H9 (cell line): ENCODE measurements at regions not wholly inside any gene's neighbourhood (a gene's known extent, or its start where the extent isn't known, plus 50 kb on each side); places are given as distances from the start of the nearest gene placed in this dataset.
"Not testable (repeated sequence)": the region's sequence is repeated elsewhere in the genome, so short reads cannot be mapped to it uniquely, and the experiment has no call there.

Source experiments
- DNase-seq: peaks from one replicate; pipeline ENCODE4 v3.0.0-alpha.2; 2017
- H2AFZ ChIP-seq: one replicate; pipeline ENCODE4 v1.6.1; 2013; ENCODE audit warnings: mild to moderate bottlenecking, low read length, control low read depth, moderate library complexity
- H2AK5ac ChIP-seq: 2 replicates; pipeline ENCODE4 v1.6.1; 2013; ENCODE audit warnings: low read length, control low read depth, mixed read lengths; ENCODE audit not compliant: insufficient read length
- H2BK120ac ChIP-seq: one replicate; pipeline ENCODE4 v1.6.1; 2013; ENCODE audit warnings: low read depth, mild to moderate bottlenecking, low read length, control low read depth, inconsistent platforms; ENCODE audit not compliant: poor library complexity, severe bottlenecking
- H2BK12ac ChIP-seq: 2 replicates; pipeline ENCODE4 v1.6.1; 2013; ENCODE audit warnings: low read length, control low read depth, mixed read lengths, low read depth; ENCODE audit not compliant: insufficient read length
- H2BK15ac ChIP-seq: 2 replicates; pipeline ENCODE4 v1.6.1; 2013; ENCODE audit warnings: low read depth, low read length, control low read depth
- H2BK20ac ChIP-seq: one replicate; pipeline ENCODE4 v1.6.1; 2013; ENCODE audit warnings: low read depth, mild to moderate bottlenecking, low read length, control low read depth, inconsistent platforms; ENCODE audit not compliant: poor library complexity, severe bottlenecking
- H2BK5ac ChIP-seq: 2 replicates; pipeline ENCODE4 v1.6.1; 2013; ENCODE audit warnings: low read length, control low read depth, mixed read lengths; ENCODE audit not compliant: insufficient read length
- H3K14ac ChIP-seq: 2 replicates; pipeline ENCODE4 v1.6.1; 2013; ENCODE audit warnings: low read length, control low read depth; ENCODE audit not compliant: insufficient read depth
- H3K18ac ChIP-seq: 2 replicates; pipeline ENCODE4 v1.6.1; 2013; ENCODE audit warnings: low read depth, mild to moderate bottlenecking, mixed read lengths, low read length, control low read depth; ENCODE audit not compliant: insufficient read length
- H3K23ac ChIP-seq: 2 replicates; pipeline ENCODE4 v1.6.1; 2013; ENCODE audit warnings: low read length, control low read depth, mixed read lengths, low read depth; ENCODE audit not compliant: insufficient read length
- H3K23me2 ChIP-seq: 2 replicates; pipeline ENCODE4 v1.6.1; 2013; ENCODE audit warnings: low read depth, mild to moderate bottlenecking, mixed read lengths, low read length, control low read depth; ENCODE audit not compliant: insufficient read length, poor library complexity, severe bottlenecking
- H3K27ac ChIP-seq: 2 replicates; pipeline ENCODE4 v1.5.1; 2013; ENCODE audit warnings: low read length, control low read depth, mixed read lengths, low read depth; ENCODE audit not compliant: insufficient read length
- H3K27me3 ChIP-seq: 2 replicates; pipeline ENCODE4 v1.6.1; 2013; ENCODE audit warnings: low read length, control low read depth, inconsistent platforms; ENCODE audit not compliant: insufficient read depth
- H3K4ac ChIP-seq: 2 replicates; pipeline ENCODE4 v1.6.1; 2013; ENCODE audit warnings: low read depth, mild to moderate bottlenecking, control low read depth, inconsistent platforms, low read length, moderate library complexity
- H3K4me1 ChIP-seq: 2 replicates; pipeline ENCODE4 v1.6.1; 2013; ENCODE audit warnings: low read length, control low read depth, inconsistent platforms; ENCODE audit not compliant: insufficient read depth
- H3K4me2 ChIP-seq: 2 replicates; pipeline ENCODE4 v1.6.1; 2013; ENCODE audit warnings: low read length, control low read depth, mixed read lengths; ENCODE audit not compliant: insufficient read length, insufficient read depth
- H3K56ac ChIP-seq: 2 replicates; pipeline ENCODE4 v1.6.1; 2013; ENCODE audit warnings: low read depth, mild to moderate bottlenecking, mixed read lengths, low read length, control low read depth; ENCODE audit not compliant: insufficient read length
- H3K79me1 ChIP-seq: 2 replicates; pipeline ENCODE4 v1.6.1; 2013; ENCODE audit warnings: low read depth, mild to moderate bottlenecking, moderate library complexity, low read length, control low read depth, inconsistent platforms; ENCODE audit not compliant: insufficient read depth, poor library complexity, severe bottlenecking
- H3K79me2 ChIP-seq: 2 replicates; pipeline ENCODE4 v1.6.1; 2013; ENCODE audit warnings: low read length, control low read depth, inconsistent platforms; ENCODE audit not compliant: insufficient read depth
- H3K9ac ChIP-seq: 2 replicates; pipeline ENCODE4 v1.6.1; 2013; ENCODE audit warnings: low read length, control low read depth, mixed read lengths; ENCODE audit not compliant: insufficient read length; ENCODE audit errors: extremely low read depth
- H3K9me3 ChIP-seq: one replicate; pipeline ENCODE4 v1.6.1; 2013; ENCODE audit warnings: low read depth, low read length, inconsistent platforms; ENCODE audit not compliant: control insufficient read depth
- H3T11ph ChIP-seq: one replicate; pipeline ENCODE4 v1.6.1; 2013; ENCODE audit warnings: mild to moderate bottlenecking, low read length, control low read depth, inconsistent platforms
- H4K20me1 ChIP-seq: one replicate; pipeline ENCODE4 v1.6.1; 2013; ENCODE audit not compliant: control insufficient read depth, insufficient read length, insufficient read depth
- H4K5ac ChIP-seq: 2 replicates; pipeline ENCODE4 v1.6.1; 2013; ENCODE audit warnings: low read depth, mild to moderate bottlenecking, mixed read lengths, low read length, control low read depth; ENCODE audit not compliant: insufficient read length
- H4K8ac ChIP-seq: replicated peaks from 2 replicates; pipeline ENCODE4 v1.6.1; 2013; ENCODE audit warnings: low read length, control low read depth, mixed read lengths, low read depth; ENCODE audit not compliant: insufficient read length
- H4K91ac ChIP-seq: 2 replicates; pipeline ENCODE4 v1.6.1; 2013; ENCODE audit warnings: low read depth, mild to moderate bottlenecking, moderate library complexity, mixed read lengths, low read length, control low read depth; ENCODE audit not compliant: insufficient read length
- H3K27ac Mint-ChIP-seq, 3 experiments: 2 replicates in 2 of 3; 3 replicates in 1 of 3; pipeline ENCODE4 v1.8.0; 2020 to 2021; ENCODE audit warnings: mixed read lengths in 3 of 3, mild to moderate bottlenecking in 1 of 3, moderate library complexity in 1 of 3
- H3K27me3 Mint-ChIP-seq: 2 replicates; pipeline ENCODE4 v1.8.0; 2021; ENCODE audit warnings: low read depth, mild to moderate bottlenecking, moderate library complexity, mixed read lengths
- H3K36me3 Mint-ChIP-seq, 3 experiments: 2 replicates in 2 of 3; 3 replicates in 1 of 3; pipeline ENCODE4 v1.8.0; 2020 to 2021; ENCODE audit warnings: low read depth in 3 of 3, mixed read lengths in 3 of 3; ENCODE audit not compliant: insufficient read depth in 1 of 3
- H3K4me1 Mint-ChIP-seq, 2 experiments: 2 replicates each; pipeline ENCODE4 v1.8.0; 2020; ENCODE audit warnings: mixed read lengths in 2 of 2
- H3K4me3 Mint-ChIP-seq, 2 experiments: 2 replicates in 1 of 2; 3 replicates in 1 of 2; pipeline ENCODE4 v1.8.0; 2020 to 2021; ENCODE audit warnings: mild to moderate bottlenecking in 2 of 2, mixed read lengths in 2 of 2, moderate library complexity in 1 of 2
- H3K9me3 Mint-ChIP-seq, 2 experiments: 2 replicates in 1 of 2; 3 replicates in 1 of 2; pipeline ENCODE4 v1.8.0; 2020; ENCODE audit warnings: mild to moderate bottlenecking in 2 of 2, mixed read lengths in 2 of 2, moderate library complexity in 1 of 2
- WGBS: extraction: QIAGEN DNeasy Blood & Tissue Kit; methylation state at CpG from one replicate; pipeline ENCODE4 v1.1.7; 2013; ENCODE audit warnings: missing lambda C conversion rate, low lambda C conversion rate, mixed read lengths; ENCODE audit not compliant: insufficient read length; ENCODE audit errors: extremely low coverage; 5-methylcytosine and 5-hydroxymethylcytosine counted together

- not testable (repeated sequence) for H3K79me1 ChIP-seq, H4K91ac ChIP-seq, H4K8ac ChIP-seq, H3K4ac ChIP-seq, H3K79me2 ChIP-seq, H3K14ac ChIP-seq, H2BK120ac ChIP-seq, H3T11ph ChIP-seq, H2AFZ ChIP-seq, DNase-seq, H2BK15ac ChIP-seq, H3K23me2 ChIP-seq, H3K27me3 Mint-ChIP-seq, H3K27ac Mint-ChIP-seq, H2BK5ac ChIP-seq, H3K18ac ChIP-seq, H3K56ac ChIP-seq, H2BK20ac ChIP-seq, H4K20me1 ChIP-seq, H2BK12ac ChIP-seq, H3K27me3 ChIP-seq, H3K4me1 Mint-ChIP-seq, H3K4me1 ChIP-seq, H3K9me3 ChIP-seq, H4K5ac ChIP-seq, H3K23ac ChIP-seq, H3K4me2 ChIP-seq, H3K27ac ChIP-seq, H2AK5ac ChIP-seq, H3K9ac ChIP-seq, H3K4me3 Mint-ChIP-seq
- Mint-ChIP-seq H3K36me3 (peaks cover 15 to 33% (median 26%) of the 10 kb centered on the region in 3 experiments), H3K9me3 (peaks cover 31 to 47% of the 10 kb centered on the region in 2 experiments)
- WGBS: no CpG with 5 or more reads among the region's 13 CpGs
Measured at GRCh38 chrX:23458957-23459356, 124.3 kb downstream of the PTCHD1 start.
